GM18505 (cell line): ENCODE measurements at regions not wholly inside any gene's neighbourhood (a gene's known extent, or its start where the extent isn't known, plus 50 kb on each side); places are given as distances from the start of the nearest gene placed in this dataset.
"Not testable (repeated sequence)": the region's sequence is repeated elsewhere in the genome, so short reads cannot be mapped to it uniquely, and the experiment has no call there.

Experiments
- ATAC-seq: cut with Tn5 transposase; IDR thresholded peaks from one replicate; pipeline ENCODE4 v1.9.1; 2021; ENCODE audit not compliant: unreplicated experiment
- POLR2A ChIP-seq: IDR thresholded peaks from 4 replicates; pipeline ENCODE4 v1.6.1; 2011; ENCODE audit warnings: borderline replicate concordance; ENCODE audit not compliant: insufficient read depth, insufficient read length; ENCODE audit errors: extremely low read depth

DNA sequence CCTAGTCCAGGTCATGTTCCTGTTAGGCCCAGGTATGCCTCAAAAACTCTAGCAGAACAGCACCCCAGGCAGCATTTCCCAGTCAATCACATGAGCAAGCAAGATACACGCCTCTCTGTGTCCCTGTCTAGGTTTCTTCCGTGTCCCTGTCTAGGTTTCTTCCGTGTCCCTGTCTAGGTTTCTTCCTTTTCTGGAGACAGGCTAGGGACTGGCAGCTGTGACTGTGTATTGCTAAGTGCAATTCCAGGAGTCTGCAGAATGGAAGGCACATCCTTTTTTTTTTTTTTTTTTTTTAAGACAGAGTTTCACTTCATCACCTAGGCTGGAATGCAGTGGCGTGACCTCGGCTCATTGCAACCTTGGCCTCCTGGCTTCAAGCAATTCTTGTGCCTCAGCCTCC lies 77.6 kb downstream of the SETD4 start:
- TF ChIP-seq POLR2A: no peak
- no peak for ATAC-seq

DNA sequence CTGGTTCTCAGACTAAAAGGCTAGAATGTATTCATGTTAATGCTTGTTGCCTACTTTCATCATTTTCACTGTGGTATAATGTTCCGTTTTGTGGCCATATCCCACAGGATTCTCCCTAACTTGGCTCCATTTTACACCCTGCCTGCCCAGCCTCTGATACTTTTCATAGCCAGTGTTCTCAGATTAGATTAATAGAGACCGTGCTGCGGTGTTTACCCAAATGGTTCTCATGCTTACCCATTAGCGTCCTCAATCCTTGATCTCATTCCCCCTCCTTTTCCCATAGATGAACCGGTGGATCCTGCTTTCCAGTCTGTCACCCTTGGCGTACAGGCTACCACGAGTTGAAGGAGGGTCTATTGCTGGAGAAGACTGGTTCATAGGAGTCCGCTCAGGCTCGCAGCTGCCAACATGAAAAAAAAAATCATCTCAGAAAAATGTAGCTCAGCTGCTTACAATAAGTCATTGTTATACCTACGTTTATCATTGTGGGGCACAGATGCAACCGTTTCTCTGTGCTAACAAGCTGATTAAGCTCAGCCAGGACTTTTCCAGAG lies 78.7 kb downstream of the SETD4 start:
- ATAC-seq: no peak
- TF ChIP-seq POLR2A: no peak

DNA sequence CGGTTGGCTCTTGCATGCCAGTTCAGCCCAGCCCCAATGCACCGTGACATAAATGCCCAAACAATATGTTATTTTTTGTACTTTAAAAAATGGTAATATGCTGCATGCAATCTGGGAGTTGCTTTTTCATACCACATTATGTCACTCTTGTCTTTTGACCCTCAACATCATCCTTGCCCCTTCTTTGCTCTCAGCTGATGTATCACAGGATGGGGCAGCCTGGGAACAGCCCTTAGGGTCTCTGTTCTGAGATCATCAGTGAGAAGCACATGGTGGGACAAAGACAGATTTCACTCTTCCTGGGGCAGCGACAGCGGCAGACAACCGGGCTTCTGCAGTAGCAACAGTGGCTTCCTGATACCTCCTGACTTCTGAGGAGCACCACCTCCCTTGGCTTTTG lies 79.5 kb downstream of the SETD4 start:
- no peak for TF ChIP-seq POLR2A
- ATAC-seq: no peak

DNA sequence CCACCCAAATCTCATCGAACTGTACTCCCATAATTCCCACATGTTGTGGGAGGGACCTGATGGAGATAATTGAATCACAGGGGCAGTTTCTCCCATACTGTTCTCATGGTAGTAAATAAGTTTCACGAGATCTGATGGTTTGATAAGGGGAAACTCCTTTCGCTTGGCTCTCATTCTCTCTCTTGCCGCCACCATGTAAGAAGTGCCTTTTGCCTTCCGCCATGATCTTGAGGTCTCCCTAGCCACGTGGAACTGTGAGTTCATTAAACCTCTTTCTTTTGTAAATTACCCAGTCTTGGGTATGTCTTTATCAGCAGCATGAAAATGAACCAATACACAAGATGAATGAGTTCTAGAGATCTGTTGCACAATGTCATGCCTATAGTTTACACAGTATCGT lies 82.5 kb downstream of the SETD4 start:
- ATAC-seq: not testable (repeated sequence)

DNA sequence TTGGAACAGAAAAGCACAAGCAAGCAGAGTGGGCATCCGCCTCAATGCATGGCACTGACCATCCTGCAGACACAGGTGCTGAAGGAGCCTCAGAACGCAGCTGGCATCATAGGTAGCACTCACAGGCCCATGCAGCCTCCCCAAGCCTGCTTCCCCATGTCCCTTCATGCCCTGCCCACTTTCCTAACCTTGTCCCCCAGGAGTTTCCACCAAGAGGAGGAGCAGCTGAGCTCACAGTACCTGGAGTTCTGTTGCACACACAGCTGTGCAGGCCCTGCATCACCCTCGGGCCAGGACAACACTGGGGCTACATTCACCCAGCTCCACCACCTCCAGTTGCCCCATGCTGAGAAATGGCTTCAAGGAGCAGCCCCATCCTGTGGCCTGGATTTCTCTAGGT lies 83.4 kb downstream of the SETD4 start:
- ATAC-seq: no peak
- no peak for TF ChIP-seq POLR2A

DNA sequence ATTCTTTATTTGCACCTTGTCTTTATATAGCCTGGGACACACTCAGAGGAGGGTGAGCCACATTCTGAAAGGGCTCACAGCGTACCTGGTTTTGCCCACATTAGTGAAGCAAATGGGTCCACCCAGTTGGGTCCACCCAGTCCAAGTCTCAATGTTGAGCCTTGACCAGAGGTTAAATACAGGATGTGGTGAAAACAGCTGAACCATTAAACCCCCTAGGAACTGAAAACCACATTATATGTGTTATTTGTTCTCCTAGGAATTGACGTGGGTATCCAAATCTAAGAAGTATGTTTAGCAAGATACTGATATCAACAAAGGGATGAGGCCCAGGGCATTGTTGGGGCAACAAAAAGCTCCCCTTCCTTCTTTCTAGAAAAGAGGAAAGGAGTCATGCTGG lies 83.8 kb downstream of the SETD4 start:
- no peak for TF ChIP-seq POLR2A

DNA sequence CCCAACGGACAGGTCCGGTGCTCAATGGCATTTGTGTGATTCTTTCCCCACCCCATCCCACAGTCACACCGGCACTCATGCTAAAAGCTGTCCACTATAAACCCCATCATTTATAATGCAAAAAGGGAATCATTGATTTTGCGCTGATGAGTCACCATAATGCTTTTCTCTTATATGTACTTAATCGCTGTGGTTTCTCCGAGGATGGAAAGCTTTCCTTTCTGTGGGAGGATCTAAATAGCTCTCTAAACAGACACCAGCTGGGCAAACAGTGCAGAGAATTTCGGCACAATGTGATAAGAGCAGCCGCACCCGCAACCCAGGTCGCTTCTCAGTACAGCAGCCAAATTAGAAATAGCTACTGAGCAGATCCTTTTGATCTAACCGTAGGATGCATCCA lies 85.6 kb downstream of the SETD4 start:
- no peak for TF ChIP-seq POLR2A
- no peak for ATAC-seq

More for the DNA sequence above, 83.8 kb downstream of the SETD4 start:
- no peak for ATAC-seq

DNA sequence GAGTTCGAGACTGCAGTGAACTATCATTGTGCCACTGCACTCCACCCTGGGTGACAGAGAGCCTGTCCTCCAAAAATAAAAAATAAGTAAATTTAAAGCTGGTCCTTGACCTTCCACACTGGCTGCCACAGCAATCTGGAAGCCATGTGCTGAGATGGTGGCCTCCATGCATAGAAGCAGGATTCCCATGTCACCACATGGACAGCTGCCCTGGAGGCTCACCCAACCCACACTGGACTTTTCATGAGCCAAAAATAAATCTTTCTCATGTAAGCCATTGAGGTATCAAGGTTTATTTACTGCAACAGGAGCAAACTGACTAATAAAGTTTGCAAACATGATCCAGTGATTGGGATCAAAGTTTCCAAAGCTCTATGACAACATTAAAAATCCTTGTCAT lies 88.5 kb downstream of the SETD4 start:
- TF ChIP-seq POLR2A: no peak
- ATAC-seq: no peak

DNA sequence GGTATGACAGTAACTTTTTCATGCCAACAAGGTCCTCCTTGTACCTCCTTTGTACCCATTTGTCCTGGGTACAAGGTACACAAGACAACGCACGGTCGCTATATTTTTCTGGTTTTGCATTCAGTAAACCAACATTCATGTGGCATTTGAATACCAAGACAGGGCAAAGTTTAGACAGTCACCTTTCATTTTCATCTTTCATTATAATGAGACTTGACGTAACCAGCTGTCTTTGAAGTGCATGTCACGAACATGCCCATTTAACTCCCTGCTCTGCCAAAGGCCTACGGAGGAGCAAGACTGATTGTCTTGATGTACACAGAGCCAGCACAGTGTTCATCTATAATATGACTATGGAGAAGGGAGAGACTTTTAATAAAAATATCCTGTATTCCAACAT lies 91.0 kb downstream of the SETD4 start:
- no peak for ATAC-seq
- TF ChIP-seq POLR2A: no peak

DNA sequence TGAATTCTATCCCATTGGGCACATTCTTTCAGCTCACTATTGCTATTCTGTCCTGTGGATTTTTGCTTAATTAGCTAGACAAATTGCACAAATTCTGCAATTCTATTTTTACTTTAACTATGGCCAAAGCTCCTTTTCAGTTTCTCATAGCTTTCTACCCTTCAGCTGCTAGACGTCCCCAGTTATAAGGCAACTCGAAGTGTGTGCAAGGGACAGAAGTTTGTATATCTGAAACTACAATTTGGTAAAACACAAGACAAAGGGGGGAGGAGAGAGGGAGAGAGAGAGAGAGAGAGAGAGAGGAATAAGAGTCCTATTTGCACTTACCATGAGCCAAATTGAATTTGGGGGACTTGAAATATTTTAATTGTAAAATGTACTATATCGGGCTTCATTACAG lies 91.8 kb downstream of the SETD4 start:
- ATAC-seq: no peak
- TF ChIP-seq POLR2A: no peak

DNA sequence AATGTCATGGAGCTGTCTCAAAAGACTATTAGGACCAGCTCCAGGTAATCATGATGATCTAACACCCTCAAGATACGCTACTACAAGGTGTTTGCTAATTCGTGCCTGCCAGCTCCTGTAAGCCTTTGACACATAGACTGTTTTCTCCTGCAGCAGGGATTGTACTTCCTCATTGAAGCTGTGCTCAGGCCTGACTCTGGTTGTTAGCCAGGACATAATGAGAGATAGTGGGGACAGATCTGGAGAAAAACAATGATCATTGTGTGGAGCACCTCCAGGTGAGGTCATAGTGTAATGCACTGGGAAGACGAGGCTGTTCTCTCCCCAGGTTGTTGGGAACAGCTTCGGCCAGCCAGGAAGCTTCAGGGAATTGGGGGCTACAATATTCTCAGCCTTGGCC lies 94.6 kb downstream of the SETD4 start:
- no peak for TF ChIP-seq POLR2A
- ATAC-seq: no peak

DNA sequence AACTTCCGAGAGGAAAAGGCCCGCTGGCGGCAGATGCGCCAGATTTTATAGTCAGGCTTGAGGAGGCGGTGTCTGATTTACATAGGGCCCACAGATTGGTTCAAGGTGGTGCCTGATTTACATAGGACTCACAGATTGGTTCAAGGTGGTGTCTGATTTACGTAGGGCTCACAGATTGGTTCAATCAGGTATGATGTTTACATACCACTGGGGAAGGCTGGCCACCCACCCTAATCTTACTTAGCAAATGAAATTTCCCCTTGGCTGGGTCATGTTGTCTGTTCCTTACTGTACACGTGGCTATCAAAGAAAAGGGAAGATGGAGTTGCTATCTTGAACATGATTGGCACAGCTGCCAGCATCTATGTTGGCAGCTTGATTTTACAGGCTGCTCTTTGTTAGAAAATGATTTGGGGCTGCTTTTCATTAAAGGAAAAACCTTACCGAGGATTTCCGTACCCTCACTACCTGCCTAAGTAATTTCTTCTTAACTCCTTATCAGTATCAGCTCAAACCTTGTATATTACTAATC lies 96.3 kb downstream of the SETD4 start:
- TF ChIP-seq POLR2A: no peak
- ATAC-seq: no peak

DNA sequence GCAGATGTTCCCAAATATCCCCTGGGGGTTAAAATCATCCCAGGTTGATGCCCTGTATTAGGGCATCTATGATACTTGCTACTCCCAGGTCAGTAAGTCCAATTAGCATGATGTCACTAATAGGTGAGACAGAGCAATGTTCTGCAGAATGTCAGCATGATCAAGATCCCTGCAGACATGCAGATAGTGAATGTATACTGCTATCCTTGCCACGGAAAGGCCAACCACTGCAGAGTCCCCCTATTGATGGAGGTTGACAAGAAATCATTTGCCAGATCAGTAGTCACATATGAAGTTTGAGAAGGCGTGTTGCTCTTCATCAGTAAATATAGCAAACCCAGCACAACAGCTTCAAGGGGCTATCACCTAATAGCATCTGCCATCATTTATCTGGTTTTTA lies 97.4 kb downstream of the SETD4 start:
- TF ChIP-seq POLR2A: no peak

DNA sequence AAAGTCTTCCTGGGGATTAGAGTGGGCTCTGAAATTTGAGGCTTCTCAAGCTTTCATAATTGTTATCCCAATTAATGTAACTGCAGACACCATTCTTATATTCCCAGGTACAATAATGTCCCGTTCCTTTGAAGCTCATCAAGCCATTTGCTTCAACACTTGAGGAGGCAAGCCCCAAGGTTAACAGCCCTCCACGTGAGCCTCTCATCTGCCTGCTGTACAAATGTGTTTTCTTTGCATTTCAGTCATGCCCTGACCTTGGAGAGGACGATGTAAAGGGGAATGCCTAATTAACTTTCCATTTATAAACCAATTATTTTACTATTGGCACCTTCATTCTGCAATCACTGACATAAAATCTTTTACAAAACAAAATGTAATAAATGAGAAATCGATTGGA lies 106.3 kb downstream of the SETD4 start:
- no peak for TF ChIP-seq POLR2A
- no peak for ATAC-seq

More for the DNA sequence above, 97.4 kb downstream of the SETD4 start:
- ATAC-seq: no peak

DNA sequence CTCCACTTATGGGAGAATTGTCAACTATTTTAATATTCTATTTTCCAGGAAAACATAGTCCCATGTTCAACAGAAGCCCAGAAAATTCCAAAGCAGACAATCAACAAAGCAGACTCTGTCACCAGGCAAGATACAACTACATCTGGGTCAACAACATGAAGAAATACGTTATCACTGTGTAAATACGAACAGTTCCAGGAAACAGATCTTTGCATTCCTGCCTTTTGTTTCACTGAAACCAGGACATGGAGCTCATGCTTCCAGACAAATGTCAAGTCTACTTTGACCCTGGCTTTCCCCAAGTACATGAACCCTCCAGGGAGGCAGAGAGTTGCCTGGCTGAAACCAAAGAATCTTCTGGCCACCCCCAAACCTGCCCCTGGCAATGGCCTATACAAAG lies 106.7 kb downstream of the SETD4 start:
- no peak for ATAC-seq
- no peak for TF ChIP-seq POLR2A
